ENCODE measurements at regions not wholly inside any gene's neighbourhood (a gene's known extent, or its start where the extent isn't known, plus 50 kb on each side); places are given as distances from the start of the nearest gene placed in this dataset.

- no peak for DNase-seq (ENCODE audit: low spot score)
Measured at GRCh38 chr2:122736279-122736678, 980.8 kb downstream of the TSN start.

- no peak for DNase-seq (ENCODE audit: low spot score)
Measured at GRCh38 chr2:122737429-122738077, 982.1 kb downstream of the TSN start.

GRCh38 chr2:122739732-122740593, 984.5 kb downstream of the TSN start:
- DNase-seq (ENCODE audit: low spot score), result no peak

GRCh38 chr2:122740594-122740948, 985.1 kb downstream of the TSN start:
- no peak for DNase-seq (ENCODE audit: low spot score)

- no peak for DNase-seq (ENCODE audit: low spot score)
Measured at GRCh38 chr2:122741403-122741802, 986.0 kb downstream of the TSN start.

GRCh38 chr2:122743021-122743675, 987.7 kb downstream of the TSN start:
- no peak for DNase-seq (ENCODE audit: low spot score)

GRCh38 chr2:122745603-122746002, 990.2 kb downstream of the TSN start:
- no peak for DNase-seq (ENCODE audit: low spot score)

GRCh38 chr2:122747670-122748069, 992.2 kb downstream of the TSN start:
- no peak for DNase-seq (ENCODE audit: low spot score)

- DNase-seq (ENCODE audit: low spot score), result no peak
Measured at GRCh38 chr2:122748552-122749011, 993.1 kb downstream of the TSN start.

GRCh38 chr2:122749405-122749804, 994.0 kb downstream of the TSN start:
- DNase-seq (ENCODE audit: low spot score), result no peak

- no peak for DNase-seq (ENCODE audit: low spot score)
Measured at GRCh38 chr2:122750095-122750494, 994.6 kb downstream of the TSN start.

GRCh38 chr2:122750808-122751207, 995.4 kb downstream of the TSN start:
- DNase-seq (ENCODE audit: low spot score), result no peak

GRCh38 chr2:122753336-122753735, 997.9 kb downstream of the TSN start:
- no peak for DNase-seq (ENCODE audit: low spot score)

- no peak for DNase-seq (ENCODE audit: low spot score)
Measured at GRCh38 chr2:122754561-122754960, 999.1 kb downstream of the TSN start.

GRCh38 chr2:122755281-122755780, 999.9 kb downstream of the TSN start:
- no peak for DNase-seq (ENCODE audit: low spot score)

- DNase-seq (ENCODE audit: low spot score), result no peak
Measured at GRCh38 chr2:122758967-122759366, 1003.5 kb downstream of the TSN start.

- DNase-seq (ENCODE audit: low spot score), result no peak
Measured at GRCh38 chr2:122764014-122764413, 1008.6 kb downstream of the TSN start.

GRCh38 chr2:122780251-122780650, 1024.8 kb downstream of the TSN start:
- no peak for DNase-seq (ENCODE audit: low spot score)

GRCh38 chr2:122794100-122794499, 1038.6 kb downstream of the TSN start:
- DNase-seq (ENCODE audit: low spot score), result no peak

GRCh38 chr2:122795763-122796162, 1040.3 kb downstream of the TSN start:
- no peak for DNase-seq (ENCODE audit: low spot score)

- DNase-seq (ENCODE audit: low spot score), result no peak
Measured at GRCh38 chr2:122799391-122799790, 1043.9 kb downstream of the TSN start.

GRCh38 chr2:122800781-122801180, 1045.3 kb downstream of the TSN start:
- DNase-seq (ENCODE audit: low spot score), result no peak

GRCh38 chr2:122804494-122804893, 1049.0 kb downstream of the TSN start:
- DNase-seq (ENCODE audit: low spot score), result no peak

Measured in CD4-positive, alpha-beta T cell treated with Interleukin-2 at 100 ng/mL for 4 hours (primary cell).